HL-60 (cell line): ENCODE measurements at regions not wholly inside any gene's neighbourhood (a gene's known extent, or its start where the extent isn't known, plus 50 kb on each side); places are given as distances from the start of the nearest gene placed in this dataset.
"Not testable (repeated sequence)": the region's sequence is repeated elsewhere in the genome, so short reads cannot be mapped to it uniquely, and the experiment has no call there.

Source experiments
- DNase-seq, 2 experiments: peaks; one replicate each; pipeline ENCODE4 v3.0.0-alpha.2; 2010 to 2020; ENCODE audit warnings: low read depth in 1 of 2, low spot score in 1 of 2
- H3K27ac ChIP-seq: fragments of 250-450 bp; sonication (Bioruptor Pico); replicated peaks from 2 replicates; pipeline ENCODE4 v1.5.1; 2020; ENCODE audit warnings: mild to moderate bottlenecking, moderate library complexity
- H3K27me3 ChIP-seq: fragments of 250-450 bp; sonication (Bioruptor Pico); 2 replicates; pipeline ENCODE4 v1.5.1; 2021; ENCODE audit warnings: mild to moderate bottlenecking, moderate library complexity; ENCODE audit not compliant: insufficient read depth, poor library complexity, severe bottlenecking
- H3K4me3 ChIP-seq: replicated peaks from 2 replicates; pipeline ENCODE4 v1.5.1; 2011; ENCODE audit warnings: mild to moderate bottlenecking, control low read depth, low read length; ENCODE audit not compliant: insufficient read depth
- GABPA ChIP-seq: IDR thresholded peaks from 2 replicates; pipeline ENCODE4 v1.6.1; 2012; ENCODE audit warnings: low read depth
- POLR2AphosphoS5 ChIP-seq: IDR thresholded peaks from 2 replicates; pipeline ENCODE4 v1.6.1; 2012; ENCODE audit warnings: low read depth
- SPI1 ChIP-seq: IDR thresholded peaks from 2 replicates; pipeline ENCODE4 v1.6.1; 2012; ENCODE audit warnings: low read depth, mild to moderate bottlenecking, borderline replicate concordance
- TF ChIP-seq, protein P1 (sequence below): IDR thresholded peaks from one replicate; pipeline ENCODE4 v1.5.1; 2011; ENCODE audit warnings: low read length, control low read depth, inconsistent platforms; ENCODE audit not compliant: insufficient read depth
- TF ChIP-seq, protein P2 (sequence below): IDR thresholded peaks from 2 replicates; pipeline ENCODE4 v1.6.1; 2012; ENCODE audit warnings: low read depth; ENCODE audit not compliant: insufficient replicate concordance

GRCh38 chr6:68126089-68126749, 508.9 kb upstream of the ADGRB3 start:
- no peaks in the 10 kb centered on the region for H3K27me3 ChIP-seq

DNA sequence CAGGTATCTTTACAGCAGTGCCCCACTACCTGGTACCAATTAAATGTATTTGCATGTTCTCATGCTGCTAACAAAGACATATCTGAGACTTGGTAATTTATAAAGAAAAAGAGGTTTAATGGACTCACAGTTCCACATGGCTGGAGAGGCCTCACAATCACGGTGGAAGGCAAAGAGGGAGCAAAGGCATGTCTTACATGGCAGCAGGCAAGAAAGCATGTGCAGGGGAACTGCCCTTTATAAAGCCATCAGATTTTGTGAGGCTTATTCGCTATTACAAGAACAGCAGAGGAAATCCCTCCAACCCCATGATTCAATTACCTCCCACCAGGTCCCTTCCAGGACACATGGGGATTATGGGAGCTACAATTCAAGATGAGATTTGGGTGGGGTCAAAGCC, 512.1 kb upstream of the ADGRB3 start:
- not testable (repeated sequence) for H3K27ac ChIP-seq, H3K27me3 ChIP-seq, H3K4me3 ChIP-seq, DNase-seq

More at GRCh38 chr6:68126089-68126749, 508.9 kb upstream of the ADGRB3 start:
- no peak overlapping the region for H3K27ac ChIP-seq
- TF ChIP-seq, protein P1, sequence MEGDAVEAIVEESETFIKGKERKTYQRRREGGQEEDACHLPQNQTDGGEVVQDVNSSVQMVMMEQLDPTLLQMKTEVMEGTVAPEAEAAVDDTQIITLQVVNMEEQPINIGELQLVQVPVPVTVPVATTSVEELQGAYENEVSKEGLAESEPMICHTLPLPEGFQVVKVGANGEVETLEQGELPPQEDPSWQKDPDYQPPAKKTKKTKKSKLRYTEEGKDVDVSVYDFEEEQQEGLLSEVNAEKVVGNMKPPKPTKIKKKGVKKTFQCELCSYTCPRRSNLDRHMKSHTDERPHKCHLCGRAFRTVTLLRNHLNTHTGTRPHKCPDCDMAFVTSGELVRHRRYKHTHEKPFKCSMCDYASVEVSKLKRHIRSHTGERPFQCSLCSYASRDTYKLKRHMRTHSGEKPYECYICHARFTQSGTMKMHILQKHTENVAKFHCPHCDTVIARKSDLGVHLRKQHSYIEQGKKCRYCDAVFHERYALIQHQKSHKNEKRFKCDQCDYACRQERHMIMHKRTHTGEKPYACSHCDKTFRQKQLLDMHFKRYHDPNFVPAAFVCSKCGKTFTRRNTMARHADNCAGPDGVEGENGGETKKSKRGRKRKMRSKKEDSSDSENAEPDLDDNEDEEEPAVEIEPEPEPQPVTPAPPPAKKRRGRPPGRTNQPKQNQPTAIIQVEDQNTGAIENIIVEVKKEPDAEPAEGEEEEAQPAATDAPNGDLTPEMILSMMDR: no peak
- TF ChIP-seq, protein P2, sequence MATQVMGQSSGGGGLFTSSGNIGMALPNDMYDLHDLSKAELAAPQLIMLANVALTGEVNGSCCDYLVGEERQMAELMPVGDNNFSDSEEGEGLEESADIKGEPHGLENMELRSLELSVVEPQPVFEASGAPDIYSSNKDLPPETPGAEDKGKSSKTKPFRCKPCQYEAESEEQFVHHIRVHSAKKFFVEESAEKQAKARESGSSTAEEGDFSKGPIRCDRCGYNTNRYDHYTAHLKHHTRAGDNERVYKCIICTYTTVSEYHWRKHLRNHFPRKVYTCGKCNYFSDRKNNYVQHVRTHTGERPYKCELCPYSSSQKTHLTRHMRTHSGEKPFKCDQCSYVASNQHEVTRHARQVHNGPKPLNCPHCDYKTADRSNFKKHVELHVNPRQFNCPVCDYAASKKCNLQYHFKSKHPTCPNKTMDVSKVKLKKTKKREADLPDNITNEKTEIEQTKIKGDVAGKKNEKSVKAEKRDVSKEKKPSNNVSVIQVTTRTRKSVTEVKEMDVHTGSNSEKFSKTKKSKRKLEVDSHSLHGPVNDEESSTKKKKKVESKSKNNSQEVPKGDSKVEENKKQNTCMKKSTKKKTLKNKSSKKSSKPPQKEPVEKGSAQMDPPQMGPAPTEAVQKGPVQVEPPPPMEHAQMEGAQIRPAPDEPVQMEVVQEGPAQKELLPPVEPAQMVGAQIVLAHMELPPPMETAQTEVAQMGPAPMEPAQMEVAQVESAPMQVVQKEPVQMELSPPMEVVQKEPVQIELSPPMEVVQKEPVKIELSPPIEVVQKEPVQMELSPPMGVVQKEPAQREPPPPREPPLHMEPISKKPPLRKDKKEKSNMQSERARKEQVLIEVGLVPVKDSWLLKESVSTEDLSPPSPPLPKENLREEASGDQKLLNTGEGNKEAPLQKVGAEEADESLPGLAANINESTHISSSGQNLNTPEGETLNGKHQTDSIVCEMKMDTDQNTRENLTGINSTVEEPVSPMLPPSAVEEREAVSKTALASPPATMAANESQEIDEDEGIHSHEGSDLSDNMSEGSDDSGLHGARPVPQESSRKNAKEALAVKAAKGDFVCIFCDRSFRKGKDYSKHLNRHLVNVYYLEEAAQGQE: no peak
- no peak for TF ChIP-seq GABPA
- no peak for TF ChIP-seq SPI1
- TF ChIP-seq POLR2AphosphoS5: no peak
- H3K4me3 ChIP-seq: no peak overlapping the region
- no peak for DNase-seq

DNA sequence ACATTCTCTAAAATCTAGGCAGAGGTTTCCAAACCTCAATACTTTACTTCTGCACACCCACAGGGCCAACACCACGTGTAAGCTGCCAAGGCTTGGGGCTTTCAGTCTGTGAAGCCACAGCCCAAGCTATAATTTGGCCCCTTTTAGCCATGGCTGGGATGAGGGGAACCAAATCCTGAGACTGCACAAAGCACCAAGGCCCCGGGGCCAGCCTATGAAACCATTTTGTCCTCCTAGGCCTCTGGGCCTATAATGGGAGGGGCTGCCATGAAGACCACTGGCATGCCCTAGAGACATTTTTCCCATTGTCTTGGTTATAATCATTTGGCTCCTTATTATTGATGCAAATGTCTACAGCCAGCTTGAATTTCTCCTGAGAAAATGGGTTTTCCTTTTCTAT, 513.0 kb upstream of the ADGRB3 start:
- Histone ChIP-seq H3K27ac (no peak overlapping the region), H3K27me3 (no peaks in the 10 kb centered on the region), H3K4me3 (no peak overlapping the region)
- no peak for DNase-seq
- no peak for TF ChIP-seq GABPA
- TF ChIP-seq, protein P2: no peak
- TF ChIP-seq, protein P1: no peak
- TF ChIP-seq SPI1: no peak
- TF ChIP-seq POLR2AphosphoS5: no peak

DNA sequence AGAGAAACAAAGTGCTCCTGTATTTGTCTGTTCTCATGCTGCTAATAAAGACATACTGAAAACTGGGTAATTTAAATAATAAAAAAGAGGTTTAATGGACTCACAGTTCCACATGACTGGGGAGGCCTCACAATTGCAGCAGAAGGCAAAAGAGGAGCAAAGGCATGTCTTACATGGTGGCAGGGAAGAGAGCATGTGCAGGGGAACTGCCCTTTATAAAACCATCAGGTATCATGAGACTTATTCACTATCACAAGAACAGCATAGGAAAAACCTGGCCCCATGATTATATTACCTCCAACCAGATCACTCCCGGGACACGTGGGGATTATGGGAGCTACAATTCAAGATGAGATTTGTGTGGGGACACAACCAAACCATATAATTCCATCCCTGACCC, 514.1 kb upstream of the ADGRB3 start:
- not testable (repeated sequence) for H3K27me3 ChIP-seq, DNase-seq, H3K27ac ChIP-seq, H3K4me3 ChIP-seq

DNA sequence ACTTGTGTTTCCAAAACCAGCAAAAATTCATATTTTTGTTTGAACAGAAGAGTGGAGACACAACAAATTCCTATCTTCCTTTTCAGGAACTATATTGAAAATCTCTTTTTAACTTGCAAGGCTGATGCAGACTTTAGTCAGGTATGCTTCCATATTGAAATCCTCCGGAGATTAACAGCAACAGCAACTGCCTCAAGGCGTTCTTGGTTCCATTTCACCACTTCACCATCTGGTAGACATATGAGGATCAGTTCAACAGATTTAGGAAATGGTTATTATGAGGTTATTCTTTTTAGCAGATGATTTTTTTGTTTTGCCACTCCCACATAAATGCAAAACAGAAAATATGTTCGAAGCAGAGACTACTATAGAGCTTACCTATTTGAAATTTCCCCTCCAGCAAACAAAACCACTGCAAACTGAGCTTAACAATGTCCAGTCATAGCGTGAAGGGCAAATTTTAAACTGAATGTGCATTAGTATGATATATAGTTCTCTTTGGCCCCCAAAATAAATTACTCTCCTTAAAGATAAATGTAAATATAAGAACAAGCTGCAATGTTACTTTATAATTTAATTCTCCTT, 520.5 kb upstream of the ADGRB3 start:
- DNase-seq: no peak
- TF ChIP-seq GABPA (no peak), SPI1 (no peak), POLR2AphosphoS5 (no peak)
- TF ChIP-seq, protein P2: no peak
- TF ChIP-seq, protein P1: no peak
- H3K27ac ChIP-seq: no peak overlapping the region
- no peak overlapping the region for H3K4me3 ChIP-seq
- H3K27me3 ChIP-seq: no peaks in the 10 kb centered on the region
